HG03066 (cell line): ENCODE measurements at regions not wholly inside any gene's neighbourhood (a gene's known extent, or its start where the extent isn't known, plus 50 kb on each side); places are given as distances from the start of the nearest gene placed in this dataset.
"Not testable (repeated sequence)": the region's sequence is repeated elsewhere in the genome, so short reads cannot be mapped to it uniquely, and the experiment has no call there.

Source experiments
- ATAC-seq: cut with Tn5 transposase; IDR thresholded peaks from one replicate; pipeline ENCODE4 v1.9.1; 2021; ENCODE audit warnings: low read depth; ENCODE audit not compliant: unreplicated experiment

GRCh38 chr6:79396625-79397024 is 140.6 kb downstream of the LCA5 start:
- ATAC-seq, result no peak

- no peak for ATAC-seq
These were observed 142.5 kb downstream of the LCA5 start for GRCh38 chr6:79394690-79395089.

GRCh38 chr6:79392094-79392493 is 145.1 kb downstream of the LCA5 start:
- no peak for ATAC-seq

- ATAC-seq, result no peak
These were observed 145.8 kb downstream of the LCA5 start for GRCh38 chr6:79391480-79391879.

GRCh38 chr6:79385893-79386292 is 151.3 kb downstream of the LCA5 start:
- no peak for ATAC-seq

- ATAC-seq, result no peak
These were observed 150.9 kb upstream of the HMGN3 start for GRCh38 chr6:79385333-79385732.

GRCh38 chr6:79384845-79385244 is 150.4 kb upstream of the HMGN3 start:
- ATAC-seq, result no peak

- ATAC-seq, result no peak
These were observed 144.5 kb upstream of the HMGN3 start for GRCh38 chr6:79378957-79379356.

- ATAC-seq, result no peak
These were observed 143.4 kb upstream of the HMGN3 start for GRCh38 chr6:79377888-79378348.

GRCh38 chr6:79377047-79377446 is 142.6 kb upstream of the HMGN3 start:
- ATAC-seq, result no peak

- no peak for ATAC-seq
These were observed 141.3 kb upstream of the HMGN3 start for GRCh38 chr6:79375635-79376337.

GRCh38 chr6:79374308-79374707 is 139.8 kb upstream of the HMGN3 start:
- ATAC-seq, result no peak

GRCh38 chr6:79373880-79374279 is 139.4 kb upstream of the HMGN3 start:
- no peak for ATAC-seq

GRCh38 chr6:79373246-79373645 is 138.8 kb upstream of the HMGN3 start:
- no peak for ATAC-seq

- no peak for ATAC-seq
These were observed 138.3 kb upstream of the HMGN3 start for GRCh38 chr6:79372757-79373156.

- no peak for ATAC-seq
These were observed 134.5 kb upstream of the HMGN3 start for GRCh38 chr6:79369026-79369425.

GRCh38 chr6:79363441-79363840 is 129.0 kb upstream of the HMGN3 start:
- ATAC-seq, result not testable (repeated sequence)

- not testable (repeated sequence) for ATAC-seq
These were observed 126.6 kb upstream of the HMGN3 start for GRCh38 chr6:79361074-79361473.

- no peak for ATAC-seq
These were observed 118.7 kb upstream of the HMGN3 start for GRCh38 chr6:79353226-79353625.

- ATAC-seq, result no peak
These were observed 104.0 kb upstream of the HMGN3 start for GRCh38 chr6:79338493-79338892.

- ATAC-seq, result peak; percentile 84
These were observed 100.7 kb upstream of the HMGN3 start for GRCh38 chr6:79335133-79335674.

- peak; percentile 11 for ATAC-seq
These were observed 100.2 kb upstream of the HMGN3 start for GRCh38 chr6:79334674-79335073.
